ENCODE measurements at regions not wholly inside any gene's neighbourhood (a gene's known extent, or its start where the extent isn't known, plus 50 kb on each side); places are given as distances from the start of the nearest gene placed in this dataset.
A peak's percentile ranks its signal among the peaks of the same experiment; 100 is the strongest.

DNA sequence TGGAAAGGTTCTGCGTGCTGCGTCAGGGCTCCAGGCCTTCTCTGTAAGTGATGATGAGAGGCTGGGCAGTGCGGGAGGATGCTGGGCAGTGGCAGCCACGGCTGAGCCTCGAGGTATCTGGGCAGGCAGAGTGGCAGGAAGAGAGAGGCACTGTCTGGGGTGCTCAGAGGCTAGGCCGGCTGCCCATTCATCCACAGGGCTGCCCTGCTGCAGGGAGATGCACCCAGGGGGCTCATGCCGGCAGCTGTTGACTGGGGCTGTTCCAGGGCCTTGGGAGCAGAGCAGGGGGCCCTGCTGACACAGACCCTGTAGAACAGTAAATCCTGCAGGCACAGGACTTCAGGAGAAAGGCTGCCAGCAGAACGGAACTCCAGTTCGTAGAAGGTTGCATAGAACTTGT, 88.8 kb downstream of the BOD1 start:
- DNase-seq: no peak

DNA sequence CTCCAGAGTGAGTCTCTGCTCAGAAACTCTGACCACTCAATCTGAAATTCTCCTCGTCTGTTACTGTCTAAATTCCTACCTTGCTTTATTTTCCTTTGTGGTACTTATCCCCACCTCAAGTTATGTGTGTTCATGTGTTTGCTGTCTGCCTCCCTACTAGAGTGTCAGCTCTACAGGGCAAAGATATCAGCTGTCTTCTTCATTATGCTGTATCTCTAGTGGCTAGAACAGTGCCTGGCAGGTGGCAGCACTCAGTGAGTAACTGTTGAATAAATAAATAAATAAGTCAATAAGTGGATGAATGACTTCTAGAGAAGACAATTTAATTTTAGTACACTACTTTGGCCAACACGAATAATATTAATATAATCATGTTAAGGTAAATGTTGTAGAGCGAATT, 92.3 kb downstream of the BOD1 start:
- no peak for DNase-seq

DNA sequence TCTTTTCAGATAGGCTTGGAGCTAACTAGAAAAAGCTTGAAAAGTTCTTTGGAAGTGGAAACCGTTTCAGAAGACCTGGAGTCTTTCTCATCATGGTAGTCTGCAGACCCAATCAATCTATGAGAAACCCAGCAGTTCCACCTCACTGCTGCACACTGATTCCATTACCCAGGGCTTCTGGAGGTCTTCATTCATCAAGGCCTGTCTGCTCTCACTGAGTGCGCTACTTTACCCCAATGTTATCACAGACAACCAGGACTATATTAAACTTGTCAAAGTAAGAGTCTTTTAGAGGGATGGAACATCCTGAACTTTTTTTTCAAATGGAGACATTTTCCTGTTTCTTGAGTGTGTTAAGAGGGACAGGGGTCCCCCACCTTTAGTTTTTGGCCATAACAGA, 93.1 kb downstream of the BOD1 start:
- no peak for DNase-seq

DNA sequence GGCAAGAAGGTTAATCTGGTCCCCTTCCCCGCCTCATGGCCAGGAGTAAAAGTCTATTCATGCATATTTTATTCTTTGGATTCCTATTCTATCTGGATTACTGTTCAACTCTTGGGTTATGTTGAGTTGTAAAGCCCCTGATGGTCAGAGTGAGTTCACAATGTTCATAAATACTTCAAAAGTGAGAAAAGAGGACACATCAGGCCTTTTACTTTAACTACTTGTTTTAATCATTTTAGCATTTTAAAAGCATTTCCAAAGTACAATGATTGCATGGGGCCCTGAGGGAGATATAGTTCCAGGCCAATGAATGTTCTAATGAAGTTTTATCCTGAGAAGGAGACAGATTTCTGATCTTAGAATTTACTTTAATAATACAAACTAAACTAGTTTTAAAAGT, 93.9 kb downstream of the BOD1 start:
- DNase-seq: no peak

DNA sequence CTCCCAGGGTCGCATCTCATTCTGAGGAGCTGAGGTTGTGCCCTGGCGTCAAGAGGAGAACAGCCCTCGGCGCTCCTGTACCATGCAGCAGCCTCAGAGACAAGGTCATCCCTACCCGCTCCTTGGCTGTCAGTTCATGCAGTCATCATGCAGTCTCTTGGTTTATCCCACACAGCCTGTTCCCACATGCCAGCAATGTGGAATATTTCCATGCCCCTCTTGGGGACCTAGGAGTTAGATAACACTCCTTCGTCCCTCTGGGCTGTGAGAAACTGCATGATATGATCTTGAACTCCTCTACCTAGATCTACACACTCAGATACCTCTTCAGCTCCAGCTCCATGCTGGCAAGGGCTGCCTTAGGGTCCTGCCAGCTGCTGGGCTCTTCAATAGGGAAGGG, 97.6 kb downstream of the BOD1 start:
- no peak for DNase-seq

DNA sequence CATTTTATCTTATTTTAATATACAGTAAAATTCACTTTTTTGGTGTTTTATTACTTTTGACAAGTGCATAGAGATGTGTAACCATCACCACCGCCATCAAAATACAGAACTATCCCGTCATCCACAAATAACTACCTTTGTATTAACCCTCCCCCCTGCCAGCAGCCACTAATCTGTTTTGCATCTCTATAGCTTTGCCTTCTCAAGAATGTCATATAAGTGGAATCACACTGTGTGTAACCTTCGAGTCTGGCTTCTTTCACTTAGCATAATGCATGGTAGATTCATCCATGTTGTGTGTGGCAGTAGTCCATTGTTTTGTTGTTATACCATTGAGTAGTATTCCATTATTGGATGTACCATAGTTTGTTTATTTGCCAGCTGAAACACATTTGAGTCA, 98.8 kb downstream of the BOD1 start:
- no peak for DNase-seq

DNA sequence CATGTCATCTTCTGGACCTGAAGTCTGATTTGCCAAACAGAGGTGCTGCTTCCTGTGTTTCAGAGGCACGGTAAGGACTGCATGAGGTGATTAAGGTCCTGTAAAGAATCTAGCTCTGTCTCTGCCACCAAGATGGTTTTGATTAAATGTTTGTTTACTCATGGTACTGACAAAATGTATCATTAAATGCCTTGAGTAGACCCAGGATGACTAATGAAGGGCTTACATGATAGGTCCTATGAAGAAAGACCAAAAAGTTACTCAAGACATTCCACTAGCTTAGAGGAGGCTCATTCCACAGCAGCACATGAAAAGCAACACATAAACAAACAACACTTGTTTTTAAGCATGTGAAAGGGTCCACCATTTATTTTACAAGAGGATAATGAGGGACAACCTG, 100.9 kb downstream of the BOD1 start:
- peak; percentile 86 for DNase-seq

DNA sequence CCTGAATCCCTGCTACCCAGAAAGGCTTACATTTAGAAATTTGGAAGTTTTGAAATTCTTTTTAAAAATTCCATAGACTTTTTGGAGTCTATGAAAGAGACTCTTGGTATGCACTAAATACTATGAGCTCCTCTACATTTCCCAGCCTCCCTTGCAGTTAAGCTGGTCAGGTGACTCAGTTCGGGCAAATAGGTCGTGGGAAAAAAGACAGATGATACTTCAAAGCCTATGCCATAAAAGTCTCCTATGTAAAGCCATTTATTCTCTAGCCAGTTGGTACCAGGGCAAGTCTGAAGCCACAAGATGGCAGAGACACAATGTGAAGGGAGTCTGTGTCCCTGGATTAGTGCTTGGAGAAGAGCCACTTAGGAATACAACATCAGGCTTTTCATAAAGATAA, 101.8 kb downstream of the BOD1 start:
- DNase-seq: no peak

DNA sequence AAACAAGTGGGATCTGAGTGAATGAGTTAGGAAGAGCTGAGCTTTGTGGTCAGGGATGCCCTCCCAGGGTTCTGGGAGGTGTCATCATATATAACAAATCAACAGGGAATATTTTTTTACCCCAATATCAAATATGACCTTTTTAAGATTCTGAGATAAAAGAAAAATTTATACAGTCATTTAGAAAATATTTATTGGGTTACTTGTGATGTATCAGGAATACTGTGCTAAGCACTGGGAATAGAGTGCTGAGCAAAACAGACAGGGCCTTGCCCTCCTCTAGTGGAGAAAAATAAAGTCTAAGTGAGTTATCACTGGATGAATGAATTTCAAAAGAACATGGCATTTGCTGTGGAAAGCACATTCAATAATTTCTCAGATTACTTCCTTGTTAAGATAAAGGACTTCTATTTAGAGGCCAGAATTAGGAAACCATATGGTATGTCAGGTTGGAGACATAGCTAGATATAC, 102.9 kb downstream of the BOD1 start:
- peak; percentile 73 for DNase-seq

DNA sequence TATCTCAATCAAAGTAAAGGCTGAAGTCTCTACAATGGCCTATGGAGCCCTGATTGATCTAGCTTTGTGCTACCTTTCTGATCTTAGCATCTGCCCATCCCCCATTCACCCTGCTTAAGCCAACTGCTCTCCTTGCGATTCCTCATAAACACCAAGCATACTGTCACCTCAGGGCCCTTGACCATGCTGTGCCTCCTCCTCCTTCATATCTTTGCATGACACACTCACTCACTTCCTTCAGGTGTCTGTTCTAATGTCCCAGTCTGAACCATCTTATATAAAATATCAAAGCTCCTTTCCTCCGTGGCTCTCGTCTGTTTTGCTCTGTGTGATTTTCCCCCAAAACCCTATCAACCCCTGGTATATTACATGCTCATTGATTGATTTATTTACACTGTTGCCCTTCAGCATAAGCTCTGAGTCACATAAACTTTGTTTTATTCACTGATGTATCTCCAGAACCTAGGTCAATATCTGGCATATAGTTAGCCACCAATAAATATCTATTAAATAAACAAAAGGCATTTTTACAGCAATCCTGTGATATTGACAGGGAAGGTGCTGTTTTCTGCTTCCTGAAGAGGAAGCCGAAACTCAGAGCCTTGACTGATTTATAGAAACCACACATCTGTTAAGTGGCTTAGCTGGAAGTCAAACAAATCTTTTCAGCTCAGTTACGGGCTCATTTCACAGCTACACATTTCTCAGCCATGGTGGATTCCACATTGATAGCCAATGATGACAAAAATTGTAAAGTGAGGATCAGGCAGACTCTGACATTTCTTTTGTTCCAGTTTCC, 103.6 kb downstream of the BOD1 start:
- DNase-seq: no peak

DNA sequence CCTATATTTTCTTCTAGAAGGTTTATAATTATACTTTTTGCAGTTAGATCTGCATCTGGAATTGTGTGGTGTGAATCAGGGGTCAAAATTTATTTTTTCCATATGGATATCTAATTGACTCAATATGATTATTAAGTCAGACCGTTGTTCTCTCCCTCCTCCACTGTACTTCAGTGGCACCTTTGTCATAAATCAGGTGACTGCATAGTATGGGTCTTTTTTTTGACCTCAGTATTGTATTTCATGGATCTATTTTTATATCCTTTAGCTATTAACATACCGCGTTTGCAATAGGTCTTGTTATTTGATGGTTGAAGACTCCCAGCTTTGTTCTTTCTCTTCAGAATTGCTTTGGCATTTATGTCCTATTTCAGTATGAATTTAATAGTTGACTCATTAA, 107.4 kb downstream of the BOD1 start:
- peak; percentile 27 for DNase-seq

DNA sequence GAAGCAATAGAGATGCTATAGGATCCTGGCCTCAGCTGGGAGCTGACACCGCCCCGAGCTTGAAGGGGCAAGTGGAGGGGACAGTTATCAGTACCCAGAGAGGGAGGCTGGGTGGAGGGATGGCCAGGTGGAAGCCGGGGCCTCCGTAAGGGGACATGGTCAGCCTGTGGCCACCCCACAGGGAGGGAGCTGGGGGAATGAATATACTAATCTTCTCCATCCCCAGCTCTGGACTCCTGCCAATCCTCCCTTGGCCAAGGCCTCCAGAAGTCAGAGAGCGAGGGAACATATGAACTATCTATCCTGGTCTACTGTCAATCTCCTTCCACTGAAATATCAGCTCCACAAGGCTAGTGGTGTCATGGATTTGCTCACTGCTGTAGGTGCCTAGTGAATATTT, 109.3 kb downstream of the BOD1 start:
- DNase-seq: no peak

DNA sequence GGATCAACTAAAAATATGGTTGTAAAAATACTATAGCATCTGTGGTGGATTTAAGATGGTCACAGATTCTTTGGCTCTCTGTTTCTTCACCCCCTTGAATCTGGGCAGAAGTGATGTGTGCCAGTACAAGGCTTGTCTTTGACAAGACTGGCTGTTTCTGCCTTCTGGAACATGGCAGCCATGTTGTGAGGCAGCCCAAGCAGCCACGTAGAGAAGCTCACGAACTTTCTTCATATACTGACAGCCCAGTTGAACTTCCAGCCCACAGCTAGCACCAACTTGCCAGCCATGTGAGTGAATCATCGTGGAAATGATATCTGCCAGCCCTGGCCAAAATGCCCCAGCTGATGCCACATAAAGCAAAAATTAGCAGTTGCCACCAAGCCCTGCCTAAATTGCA, 110.8 kb downstream of the BOD1 start:
- no peak for DNase-seq

DNA sequence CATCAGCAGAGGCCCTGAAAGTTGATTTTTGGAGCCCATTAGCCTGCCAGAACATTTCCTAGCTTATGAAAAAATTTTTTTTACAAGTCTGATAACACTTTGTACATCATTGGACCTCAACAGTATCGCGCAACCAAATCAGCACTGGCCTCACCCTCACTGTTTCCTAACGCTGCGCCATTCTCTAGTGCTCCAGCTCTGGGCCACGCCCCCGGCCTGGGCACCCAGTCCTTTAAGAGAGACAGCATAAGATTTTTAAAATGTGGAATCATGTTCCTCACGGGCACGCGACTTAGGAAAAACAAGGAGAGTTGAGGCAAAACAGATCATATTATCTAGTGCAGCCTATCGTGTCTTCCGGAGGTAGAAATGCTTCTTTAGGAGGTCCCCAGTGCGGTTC, 114.5 kb downstream of the BOD1 start:
- no peak for DNase-seq

DNA sequence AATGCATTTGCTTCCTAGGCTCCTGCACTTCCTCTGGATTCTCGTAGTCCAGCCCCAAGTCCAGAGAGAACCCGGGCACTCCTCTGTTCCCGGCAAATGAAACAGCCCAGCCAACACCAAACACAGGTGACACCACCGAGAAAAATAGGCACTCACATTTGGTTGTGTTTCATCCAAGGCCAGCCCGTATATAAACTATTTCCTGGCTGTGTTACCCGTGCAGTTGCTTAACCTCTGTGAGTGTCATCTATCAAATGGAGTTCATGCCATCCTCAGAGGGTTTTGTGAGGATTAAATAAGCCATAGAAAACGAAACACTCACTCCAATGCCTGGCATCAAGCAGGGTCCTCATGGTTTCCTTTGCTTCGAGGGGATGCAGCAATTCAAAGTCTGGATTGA, 115.2 kb downstream of the BOD1 start:
- no peak for DNase-seq

DNA sequence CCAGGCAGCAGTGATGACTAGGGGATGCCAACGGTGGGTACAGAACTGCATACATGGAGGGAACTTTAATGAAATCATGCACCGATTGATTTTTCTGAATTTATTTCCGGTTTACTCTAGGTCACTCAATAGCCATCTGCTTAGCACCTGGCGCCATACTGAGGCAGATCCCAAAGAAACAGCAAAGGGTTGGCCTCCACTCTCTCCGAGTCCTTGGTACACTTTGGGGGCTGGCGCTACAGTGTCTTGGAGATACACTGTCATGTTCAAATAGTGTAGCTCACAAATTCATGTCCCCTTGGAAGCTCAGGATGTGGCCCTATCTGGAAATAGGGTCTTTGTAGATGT, 116.3 kb downstream of the BOD1 start:
- DNase-seq: no peak

DNA sequence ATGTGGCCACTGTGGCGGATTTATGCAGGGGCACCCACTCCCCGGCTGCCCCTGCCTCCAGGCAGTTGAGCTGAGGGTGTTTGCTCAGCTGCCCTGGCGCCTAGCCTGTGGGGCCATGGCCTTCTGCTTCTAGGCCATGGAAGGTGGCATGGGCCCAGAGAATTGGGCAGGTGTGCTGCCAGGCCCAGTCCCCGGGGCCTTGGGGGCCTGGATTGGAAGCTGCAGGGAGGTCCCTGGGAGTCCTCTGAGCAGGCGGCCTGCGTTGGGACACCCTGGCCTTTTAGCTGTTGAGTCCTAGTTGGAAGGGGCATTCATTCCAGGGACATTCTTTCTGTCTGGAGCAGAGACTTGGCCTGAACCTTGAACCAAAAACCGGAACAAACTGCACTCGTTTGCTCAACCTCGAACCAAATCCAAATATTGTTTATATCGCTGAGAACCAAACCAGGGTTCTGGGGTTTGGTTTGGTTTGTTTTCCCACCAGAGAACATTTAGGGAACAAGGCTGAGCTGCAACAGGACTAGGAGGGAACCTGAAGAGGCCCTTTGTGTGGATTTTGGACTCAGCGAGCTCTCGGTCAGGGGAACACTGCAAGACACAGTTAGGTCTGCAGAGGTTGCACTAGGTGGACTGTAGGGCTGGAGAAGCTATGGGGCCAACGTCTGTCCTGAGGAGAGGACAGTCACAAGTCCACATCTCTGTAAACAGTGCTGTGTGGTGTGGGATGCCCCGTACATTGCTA, 116.8 kb downstream of the BOD1 start:
- DNase-seq: no peak

DNA sequence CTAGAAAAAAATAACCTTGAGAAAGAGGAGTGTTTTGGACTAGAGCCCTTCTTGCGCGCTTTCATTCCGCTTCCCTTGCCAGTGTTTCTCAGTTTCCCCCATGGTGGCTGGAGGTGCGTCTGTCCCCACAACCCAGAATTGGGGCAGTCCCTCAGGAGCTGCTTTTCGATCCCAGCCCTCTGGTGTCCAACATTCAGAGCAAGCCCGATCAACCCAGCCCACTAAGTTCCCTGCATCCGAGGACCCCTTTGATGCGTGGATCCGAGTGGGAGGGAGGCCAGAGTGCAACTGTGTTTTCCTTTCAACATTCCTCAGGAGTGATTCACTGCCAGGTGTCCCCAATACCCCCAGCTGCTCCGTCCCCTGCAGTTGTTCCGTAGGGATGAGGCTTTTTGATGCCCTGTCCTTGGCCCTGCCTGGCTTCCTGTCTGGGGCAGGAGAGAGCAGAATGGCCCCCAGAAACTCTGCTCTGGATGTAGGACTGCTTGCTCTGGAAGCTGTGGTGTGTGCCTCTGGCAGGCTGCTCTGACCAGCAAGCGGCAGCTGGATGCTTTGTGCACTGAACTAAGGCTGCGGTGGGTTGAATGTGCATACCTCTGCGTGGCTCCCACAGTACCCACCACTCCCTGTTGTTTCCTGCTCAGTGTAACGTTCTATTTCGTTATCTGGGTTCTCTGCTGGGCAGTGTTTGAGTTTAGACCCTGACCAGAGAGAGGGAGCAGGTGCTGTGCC, 117.5 kb downstream of the BOD1 start:
- no peak for DNase-seq

DNA sequence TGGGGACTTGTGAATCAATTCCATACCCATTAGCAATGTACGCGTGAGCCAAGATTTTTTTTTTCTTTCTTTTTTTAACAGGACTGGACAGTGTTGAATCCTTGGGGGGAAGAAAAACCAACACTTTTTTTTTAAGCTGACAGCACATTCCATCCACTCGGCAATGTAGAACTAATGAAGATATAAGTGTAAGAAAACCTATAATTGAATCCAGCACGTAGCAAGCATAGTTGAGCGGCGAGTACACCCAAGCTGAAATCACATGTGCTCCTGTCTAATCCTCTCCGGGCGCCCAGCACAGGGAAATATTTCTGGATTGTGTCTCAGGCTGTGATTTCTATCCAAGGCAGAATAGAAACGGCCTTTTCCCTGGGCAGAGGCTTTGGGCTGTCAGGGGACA, 118.2 kb downstream of the BOD1 start:
- DNase-seq: peak; percentile 96

DNA sequence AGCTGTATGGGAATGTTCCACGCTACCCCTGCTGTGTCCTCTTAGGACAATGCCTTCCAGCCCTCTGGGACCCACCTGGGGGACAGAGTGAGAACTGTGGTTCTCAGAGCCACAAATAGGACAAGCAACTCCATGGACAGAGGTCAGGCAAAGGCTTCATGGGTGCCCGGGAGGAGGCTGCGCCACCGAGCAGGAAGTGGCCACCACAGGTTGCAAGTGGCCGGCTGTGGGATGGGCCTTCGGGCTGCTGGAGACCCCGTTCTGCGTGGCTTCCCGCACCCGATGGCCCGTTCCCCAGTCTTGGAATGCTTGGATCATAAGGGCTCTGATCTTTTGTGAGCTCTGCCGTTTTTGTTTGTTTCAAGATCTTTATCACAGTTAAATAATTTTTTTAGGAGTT, 118.8 kb downstream of the BOD1 start:
- DNase-seq: no peak

DNA sequence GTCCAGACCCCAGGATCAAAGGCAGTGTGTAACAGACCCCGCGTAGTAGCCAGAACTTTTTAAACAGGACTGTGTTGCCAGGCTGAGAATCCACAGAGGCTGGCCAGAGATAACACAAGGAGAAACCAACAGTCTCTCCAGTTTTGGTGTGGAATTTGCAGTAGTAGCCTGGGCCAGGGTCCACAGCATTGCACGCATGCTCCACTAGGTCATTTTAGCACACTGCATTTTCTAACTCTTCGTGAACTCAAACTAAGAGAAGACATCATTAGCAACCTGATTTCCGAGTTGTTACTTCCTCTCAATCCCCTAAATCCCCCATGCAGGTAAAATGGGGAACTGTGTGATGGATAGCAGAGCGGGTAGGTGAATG, 119.6 kb downstream of the BOD1 start:
- no peak for DNase-seq

DNA sequence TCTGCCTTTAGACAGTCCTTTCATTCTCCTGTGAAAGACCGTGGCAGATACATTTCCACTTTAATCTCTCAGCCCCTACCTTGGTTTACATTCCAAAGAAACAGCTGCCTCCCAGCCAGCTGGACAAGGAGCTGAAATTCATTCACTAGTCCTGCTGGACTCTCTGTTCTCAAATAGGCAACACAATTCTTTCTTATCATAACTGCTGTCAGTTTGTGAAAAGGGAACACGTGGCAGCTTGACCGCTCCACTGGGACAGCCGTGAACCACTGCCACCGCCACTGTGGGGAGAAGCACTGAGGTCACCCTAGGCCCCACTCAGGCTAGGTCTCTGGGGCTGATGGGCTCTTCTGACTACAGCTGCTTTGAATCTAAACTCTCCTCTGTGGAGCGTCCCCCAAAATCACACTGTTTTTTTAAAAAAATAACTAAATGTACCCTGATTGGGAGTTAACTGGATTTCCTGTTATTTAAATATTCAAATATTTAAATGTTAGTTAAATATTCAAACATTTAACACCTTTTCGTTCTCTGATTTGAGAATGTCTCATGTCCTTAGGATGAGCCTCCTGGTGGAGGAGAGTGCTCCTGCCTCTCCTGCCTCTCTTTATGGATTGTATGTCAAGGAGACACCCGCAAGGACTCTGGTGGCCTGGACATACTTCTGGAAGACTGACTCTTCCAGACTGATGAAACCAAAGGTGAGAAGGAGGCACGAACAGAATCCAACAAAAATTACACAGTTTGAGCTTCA, 120.1 kb downstream of the BOD1 start:
- no peak for DNase-seq

DNA sequence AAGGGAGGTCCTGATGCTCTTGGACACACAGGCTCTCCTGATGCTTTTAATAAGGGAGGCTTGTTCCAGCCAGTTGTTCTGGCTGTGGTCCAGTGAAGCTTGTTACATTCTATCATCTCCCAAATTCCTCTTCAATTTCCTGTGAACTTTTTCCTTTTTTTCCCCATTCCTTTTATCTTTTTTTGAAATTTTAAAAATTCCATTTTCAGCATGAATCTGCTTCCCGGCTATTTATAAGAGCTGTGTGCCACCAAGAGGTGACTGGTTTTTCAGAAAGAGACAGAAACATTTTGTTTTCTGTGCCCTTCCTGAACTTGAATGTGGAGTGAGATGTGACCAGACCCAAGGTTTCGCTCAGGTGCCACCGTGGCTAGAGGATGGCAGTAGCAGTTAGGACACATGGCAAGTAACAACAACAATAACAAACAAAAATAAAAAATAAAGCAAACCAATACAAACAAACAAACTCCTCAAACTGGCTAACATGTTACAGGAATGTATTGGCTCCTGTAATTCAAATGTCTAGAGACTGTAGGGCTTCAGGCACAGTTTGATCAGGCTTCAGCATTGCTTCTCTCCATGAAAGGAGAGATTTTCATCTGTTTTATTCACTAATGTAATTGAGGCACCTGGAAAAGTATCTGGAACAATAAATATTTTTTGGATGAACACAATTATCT, 121.1 kb downstream of the BOD1 start:
- DNase-seq: peak; percentile 45
